ENCODE measurements at regions not wholly inside any gene's neighbourhood (a gene's known extent, or its start where the extent isn't known, plus 50 kb on each side); places are given as distances from the start of the nearest gene placed in this dataset.

- TF ChIP-seq EZH2phosphoT487 (IDR thresholded peaks at IDR 0.05; ENCODE audit: borderline replicate concordance, low read length) = no peak
- no peak for TF ChIP-seq CTCF (IDR thresholded peaks at IDR 0.05; ENCODE audit: low read depth, low read length, poor library complexity, severe bottlenecking)
Measured at GRCh38 chr12:25040593-25040992, 91.7 kb upstream of the BCAT1 start.
